Effector memory CD8-positive, alpha-beta T cell (primary cell): ENCODE measurements at regions not wholly inside any gene's neighbourhood (a gene's known extent, or its start where the extent isn't known, plus 50 kb on each side); places are given as distances from the start of the nearest gene placed in this dataset.
"Not testable (repeated sequence)": the region's sequence is repeated elsewhere in the genome, so short reads cannot be mapped to it uniquely, and the experiment has no call there.

ENCODE experiments used
- ATAC-seq: fragments of 150-1000 bp; cut with Tn5 transposase; replicated peaks from 2 replicates; pipeline ENCODE4 v1.10.0; 2021; ENCODE audit warnings: mild to moderate bottlenecking, moderate library complexity
- DNase-seq, 3 experiments: peaks; one replicate each; pipeline ENCODE4 v3.0.0; 2021
- H3K27ac Mint-ChIP-seq, 2 donors: one replicate each; pipeline ENCODE4 v1.8.0; 2022; ENCODE audit warnings: mild to moderate bottlenecking in 2 of 2, mixed read lengths in 2 of 2, moderate library complexity in 2 of 2
- H3K27me3 Mint-ChIP-seq, 2 donors: one replicate each; pipeline ENCODE4 v1.8.0; 2022; ENCODE audit warnings: mixed read lengths in 2 of 2
- H3K36me3 Mint-ChIP-seq: one replicate; pipeline ENCODE4 v1.8.0; 2022; ENCODE audit warnings: mild to moderate bottlenecking, moderate library complexity, mixed read lengths; ENCODE audit not compliant: insufficient read depth
- H3K4me1 Mint-ChIP-seq, 2 donors: one replicate each; pipeline ENCODE4 v1.8.0; 2022; ENCODE audit warnings: low read depth in 2 of 2, mixed read lengths in 2 of 2
- H3K4me3 Mint-ChIP-seq, 2 donors: one replicate each; pipeline ENCODE4 v1.8.0; 2022; ENCODE audit warnings: mild to moderate bottlenecking in 2 of 2, mixed read lengths in 2 of 2, moderate library complexity in 2 of 2
- H3K9me3 Mint-ChIP-seq, 2 donors: one replicate each; pipeline ENCODE4 v1.8.0; 2022; ENCODE audit warnings: mixed read lengths in 2 of 2

- no peak for ATAC-seq
- peaks cover 0 to 11% of the 10 kb centered on the region in 2 donors for H3K9me3 Mint-ChIP-seq
- H3K27ac Mint-ChIP-seq, result no peak overlapping the region
- H3K4me3 Mint-ChIP-seq, result no peak overlapping the region
- no peaks in the 10 kb centered on the region for H3K4me1 Mint-ChIP-seq
- no peaks in the 10 kb centered on the region for H3K36me3 Mint-ChIP-seq
- DNase-seq, result no peak
- H3K27me3 Mint-ChIP-seq, result no peaks in the 10 kb centered on the region
These were observed 289.2 kb upstream of the PCDH9 start for GRCh38 chr13:67519356-67519755.

DNA sequence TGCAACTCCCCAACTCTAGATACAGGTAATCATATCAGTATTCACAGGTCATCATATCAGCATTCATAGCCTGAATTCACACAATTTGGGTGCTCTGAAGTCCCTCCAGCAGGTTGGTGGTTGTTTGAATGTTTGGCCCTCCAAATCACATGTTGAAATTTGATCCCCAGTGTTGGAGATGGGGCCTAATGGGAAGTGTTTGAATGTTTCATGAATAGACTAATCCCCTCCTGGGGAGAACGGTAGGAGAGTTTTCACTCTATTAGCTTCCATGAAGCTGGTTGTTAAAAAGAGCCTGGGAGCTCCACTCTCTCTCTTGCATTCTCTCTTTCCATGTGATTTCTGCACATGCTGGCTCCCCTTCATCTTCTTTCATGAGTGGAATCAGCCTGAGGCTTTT, 288.6 kb upstream of the PCDH9 start:
- ATAC-seq, result no peak
- Mint-ChIP-seq H3K36me3 (no peaks in the 10 kb centered on the region), H3K4me3 (no peak overlapping the region), H3K4me1 (no peaks in the 10 kb centered on the region), H3K9me3 (peaks cover 0 to 8% of the 10 kb centered on the region in 2 donors), H3K27me3 (no peaks in the 10 kb centered on the region), H3K27ac (no peak overlapping the region)
- DNase-seq, result no peak

DNA sequence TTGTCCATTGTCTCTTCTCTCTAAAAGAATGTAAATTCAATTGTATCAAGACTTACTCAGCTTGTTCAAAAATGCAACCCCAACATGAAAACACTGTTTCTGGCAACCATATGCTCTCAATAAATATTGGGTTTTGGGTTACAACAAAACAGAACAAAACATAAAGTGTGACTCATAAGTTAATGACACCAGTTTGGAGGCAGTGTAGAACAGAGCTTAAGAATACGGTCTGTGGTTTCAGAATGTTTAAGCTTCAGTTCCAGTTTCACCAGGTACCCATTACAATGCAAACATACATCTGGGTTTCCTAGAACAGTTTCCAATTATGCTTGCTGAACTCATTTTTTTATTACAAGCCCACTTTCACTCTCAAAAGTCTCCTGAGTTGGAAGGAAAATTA, 285.8 kb upstream of the PCDH9 start:
- no peak overlapping the region for H3K4me3 Mint-ChIP-seq
- H3K27me3 Mint-ChIP-seq, result no peaks in the 10 kb centered on the region
- ATAC-seq, result no peak
- H3K9me3 Mint-ChIP-seq, result peaks cover 0 to 6% of the 10 kb centered on the region in 2 donors
- no peak for DNase-seq
- no peaks in the 10 kb centered on the region for H3K4me1 Mint-ChIP-seq
- no peak overlapping the region for H3K27ac Mint-ChIP-seq
- no peaks in the 10 kb centered on the region for H3K36me3 Mint-ChIP-seq

DNA sequence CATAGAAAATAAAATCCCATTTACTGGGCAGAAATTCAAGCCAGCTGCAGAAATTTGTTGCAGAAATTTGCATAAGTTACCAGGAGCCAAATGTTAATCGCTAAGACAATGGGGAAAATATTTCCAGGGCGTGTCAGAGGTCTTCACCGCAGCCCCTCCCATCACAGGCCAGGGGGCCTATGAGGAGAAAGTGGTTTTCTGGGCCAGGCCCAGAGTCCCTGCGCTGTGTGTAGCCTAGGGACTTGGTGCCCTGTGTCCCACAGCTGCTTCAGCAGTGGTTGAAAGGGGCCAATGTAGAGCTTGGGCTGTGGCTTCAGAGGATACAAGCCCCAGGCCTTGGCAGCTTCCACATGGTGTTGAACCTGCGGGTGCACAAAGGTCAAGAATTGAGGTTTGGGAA, 278.9 kb upstream of the PCDH9 start:
- no peak for DNase-seq
- ATAC-seq, result no peak
- Mint-ChIP-seq H3K27me3 (no peaks in the 10 kb centered on the region), H3K36me3 (no peaks in the 10 kb centered on the region), H3K27ac (no peak overlapping the region), H3K4me3 (no peak overlapping the region), H3K9me3 (peaks cover 3 to 13% of the 10 kb centered on the region in 2 donors), H3K4me1 (no peaks in the 10 kb centered on the region)

- not testable (repeated sequence) for H3K27ac Mint-ChIP-seq, H3K36me3 Mint-ChIP-seq, DNase-seq, H3K27me3 Mint-ChIP-seq, H3K4me1 Mint-ChIP-seq, H3K4me3 Mint-ChIP-seq, ATAC-seq
- H3K9me3 Mint-ChIP-seq, result peaks cover 3 to 13% of the 10 kb centered on the region in 2 donors
These were observed 278.1 kb upstream of the PCDH9 start for GRCh38 chr13:67508275-67508674.

- no peak overlapping the region for H3K27ac Mint-ChIP-seq
- no peaks in the 10 kb centered on the region for H3K27me3 Mint-ChIP-seq
- no peak overlapping the region for H3K4me3 Mint-ChIP-seq
- H3K36me3 Mint-ChIP-seq, result no peaks in the 10 kb centered on the region
- DNase-seq (no peak), ATAC-seq (no peak)
- peaks cover 6 to 25% of the 10 kb centered on the region in 2 donors for H3K9me3 Mint-ChIP-seq
- no peaks in the 10 kb centered on the region for H3K4me1 Mint-ChIP-seq
These were observed 276.3 kb upstream of the PCDH9 start for GRCh38 chr13:67506407-67506806.

GRCh38 chr13:67505376-67505775, 275.2 kb upstream of the PCDH9 start:
- H3K27ac Mint-ChIP-seq, result no peak overlapping the region
- no peaks in the 10 kb centered on the region for H3K36me3 Mint-ChIP-seq

GRCh38 chr13:67498948-67499347, 268.8 kb upstream of the PCDH9 start:
- Mint-ChIP-seq H3K27ac (no peak overlapping the region), H3K4me1 (no peaks in the 10 kb centered on the region), H3K4me3 (no peak overlapping the region), H3K9me3 (peaks cover 10 to 18% of the 10 kb centered on the region in 2 donors), H3K36me3 (no peaks in the 10 kb centered on the region), H3K27me3 (no peaks in the 10 kb centered on the region)
- ATAC-seq, result no peak
- no peak for DNase-seq

More at GRCh38 chr13:67505376-67505775, 275.2 kb upstream of the PCDH9 start:
- no peak for DNase-seq
- H3K9me3 Mint-ChIP-seq, result peaks cover 6 to 24% of the 10 kb centered on the region in 2 donors
- H3K4me1 Mint-ChIP-seq, result no peaks in the 10 kb centered on the region
- H3K27me3 Mint-ChIP-seq, result no peaks in the 10 kb centered on the region
- no peak overlapping the region for H3K4me3 Mint-ChIP-seq
- no peak for ATAC-seq

DNA sequence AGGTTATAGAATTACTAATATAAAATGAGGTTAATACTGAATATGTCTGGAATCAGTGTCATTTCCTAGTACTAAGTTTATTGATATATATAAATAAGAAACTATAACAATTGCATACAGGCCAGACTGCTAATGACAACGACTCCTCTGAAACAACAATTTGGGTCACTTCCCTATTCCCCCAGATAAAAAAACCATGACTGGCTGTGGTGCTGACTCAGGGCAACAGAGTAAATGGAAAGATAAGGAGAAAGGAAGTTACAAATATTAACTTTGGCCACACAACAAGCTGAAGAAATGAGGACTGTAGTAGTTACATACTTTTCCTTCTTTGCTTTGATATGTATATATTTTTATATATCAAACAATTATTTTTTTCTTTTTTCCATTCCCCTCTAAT, 263.7 kb upstream of the PCDH9 start:
- no peak overlapping the region for H3K4me3 Mint-ChIP-seq
- no peak overlapping the region for H3K27ac Mint-ChIP-seq
- no peaks in the 10 kb centered on the region for H3K36me3 Mint-ChIP-seq
- peaks cover 5 to 6% of the 10 kb centered on the region in 2 donors for H3K9me3 Mint-ChIP-seq
- DNase-seq (no peak), ATAC-seq (no peak)
- no peaks in the 10 kb centered on the region for H3K27me3 Mint-ChIP-seq
- H3K4me1 Mint-ChIP-seq, result no peaks in the 10 kb centered on the region

- H3K4me1 Mint-ChIP-seq, result no peaks in the 10 kb centered on the region
- H3K27me3 Mint-ChIP-seq, result no peaks in the 10 kb centered on the region
- H3K27ac Mint-ChIP-seq, result no peak overlapping the region
- no peak overlapping the region for H3K4me3 Mint-ChIP-seq
- no peaks in the 10 kb centered on the region for H3K36me3 Mint-ChIP-seq
- H3K9me3 Mint-ChIP-seq, result peaks cover 6 to 12% of the 10 kb centered on the region in 2 donors
- DNase-seq (no peak), ATAC-seq (no peak)
These were observed 258.9 kb upstream of the PCDH9 start for GRCh38 chr13:67489016-67489415.

- no peak overlapping the region for H3K27ac Mint-ChIP-seq
- H3K27me3 Mint-ChIP-seq, result no peaks in the 10 kb centered on the region
These were observed 251.3 kb upstream of the PCDH9 start for GRCh38 chr13:67481445-67481844.

GRCh38 chr13:67474115-67474514, 244.0 kb upstream of the PCDH9 start:
- Mint-ChIP-seq H3K4me3 (no peak overlapping the region), H3K9me3 (peaks cover 2 to 20% of the 10 kb centered on the region in 2 donors), H3K27me3 (no peaks in the 10 kb centered on the region), H3K27ac (no peak overlapping the region), H3K36me3 (no peaks in the 10 kb centered on the region), H3K4me1 (no peaks in the 10 kb centered on the region)
- DNase-seq, result no peak
- no peak for ATAC-seq

More at GRCh38 chr13:67481445-67481844, 251.3 kb upstream of the PCDH9 start:
- Mint-ChIP-seq H3K36me3 (no peaks in the 10 kb centered on the region), H3K4me1 (no peaks in the 10 kb centered on the region), H3K4me3 (no peak overlapping the region), H3K9me3 (peaks cover 0 to 14% of the 10 kb centered on the region in 2 donors)
- DNase-seq (no peak), ATAC-seq (no peak)

DNA sequence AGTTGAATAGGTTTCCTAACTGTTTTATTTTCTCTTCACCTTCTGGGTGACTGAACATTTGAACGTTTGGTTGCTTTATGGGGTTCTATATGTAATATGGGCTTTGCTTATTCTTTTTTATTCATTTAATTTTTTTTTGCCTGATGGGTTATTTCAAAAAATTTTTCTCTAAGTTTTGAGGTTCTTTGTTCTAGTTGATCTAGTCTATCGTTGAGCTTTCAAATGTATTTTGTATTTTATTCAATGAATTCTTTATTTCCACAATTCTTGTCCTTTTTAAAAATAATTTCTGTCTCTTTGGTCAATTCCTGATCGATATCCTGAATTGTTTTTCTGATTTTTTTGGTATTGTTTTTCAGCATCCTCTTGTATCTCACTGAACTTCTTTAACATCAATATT, 239.5 kb upstream of the PCDH9 start:
- no peak overlapping the region for H3K4me3 Mint-ChIP-seq
- no peaks in the 10 kb centered on the region for H3K36me3 Mint-ChIP-seq
- H3K9me3 Mint-ChIP-seq, result peaks cover 6 to 33% of the 10 kb centered on the region in 2 donors
- no peaks in the 10 kb centered on the region for H3K4me1 Mint-ChIP-seq
- DNase-seq (no peak), ATAC-seq (no peak)
- no peak overlapping the region for H3K27ac Mint-ChIP-seq
- H3K27me3 Mint-ChIP-seq, result no peaks in the 10 kb centered on the region

DNA sequence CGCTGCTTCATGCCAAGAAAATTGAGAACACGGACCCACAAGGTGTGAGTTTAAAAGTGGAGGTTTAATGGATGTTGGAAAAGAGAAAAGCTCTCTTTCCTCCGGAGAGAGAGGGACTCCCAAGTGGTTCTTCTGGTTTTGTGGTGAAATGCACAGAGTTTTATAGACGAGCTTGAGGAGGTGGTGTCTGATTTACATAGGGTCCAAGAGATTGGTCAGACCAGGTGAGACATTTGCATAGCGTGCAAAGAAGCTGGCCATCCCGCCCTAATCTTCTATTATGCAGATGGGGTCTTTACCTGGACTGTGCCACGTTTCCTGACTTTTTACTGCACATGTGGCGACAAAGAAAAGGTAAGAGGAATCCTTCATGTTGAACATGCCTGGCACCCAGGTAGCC, 236.4 kb upstream of the PCDH9 start:
- Mint-ChIP-seq H3K4me1 (no peaks in the 10 kb centered on the region), H3K9me3 (peaks cover 6 to 30% of the 10 kb centered on the region in 2 donors), H3K27ac (no peak overlapping the region), H3K36me3 (no peaks in the 10 kb centered on the region), H3K4me3 (no peak overlapping the region), H3K27me3 (no peaks in the 10 kb centered on the region)
- no peak for ATAC-seq
- DNase-seq, result no peak

GRCh38 chr13:67464154-67464553, 234.0 kb upstream of the PCDH9 start:
- no peaks in the 10 kb centered on the region for H3K36me3 Mint-ChIP-seq
- no peak for DNase-seq
- H3K4me3 Mint-ChIP-seq, result no peak overlapping the region
- ATAC-seq, result no peak
- no peaks in the 10 kb centered on the region for H3K4me1 Mint-ChIP-seq
- H3K27me3 Mint-ChIP-seq, result no peaks in the 10 kb centered on the region
- no peak overlapping the region for H3K27ac Mint-ChIP-seq
- peaks cover 6 to 13% of the 10 kb centered on the region in 2 donors for H3K9me3 Mint-ChIP-seq
